NCI-H82 treated with DMSO at 0.1 percent for 48 hours (cell line): ENCODE measurements at regions not wholly inside any gene's neighbourhood (a gene's known extent, or its start where the extent isn't known, plus 50 kb on each side); places are given as distances from the start of the nearest gene placed in this dataset.
"Not testable (repeated sequence)": the region's sequence is repeated elsewhere in the genome, so short reads cannot be mapped to it uniquely, and the experiment has no call there.

Source experiments
- DNase-seq: peaks from one replicate; lab custom pipeline; 2025; ENCODE audit not compliant: unreplicated experiment; lab: John Stamatoyannopoulos, UW

DNA sequence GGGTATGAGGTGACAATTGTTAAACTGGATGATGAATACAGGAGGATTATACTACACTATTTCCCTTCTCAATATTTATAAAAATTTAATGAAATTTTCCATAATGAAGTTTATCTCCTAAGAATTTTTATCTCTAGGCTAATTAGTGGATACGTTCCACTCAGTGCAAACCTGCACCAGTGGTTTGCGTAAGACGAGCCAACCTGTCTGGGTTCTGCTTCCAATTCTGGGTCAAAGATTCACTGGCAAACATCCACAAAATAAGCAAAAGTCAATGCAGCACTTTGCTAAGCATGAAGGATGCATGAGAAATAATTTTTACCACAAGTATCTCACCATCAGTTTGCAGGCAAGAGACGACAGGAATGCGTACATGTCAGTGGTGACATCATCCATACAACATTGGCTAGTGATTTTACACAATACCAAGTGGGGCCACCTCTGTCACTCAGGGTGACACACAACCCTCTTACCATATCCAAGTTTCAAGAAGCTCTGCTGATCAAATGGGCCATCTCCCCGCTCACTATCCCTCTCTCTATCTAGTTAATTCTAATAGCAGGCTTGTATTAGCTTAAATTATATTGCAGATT lies 51.7 kb downstream of the FAM50B start:
- no peak for DNase-seq

GRCh38 chr6:3902871-3903648 lies 53.9 kb downstream of the FAM50B start:
- DNase-seq: no peak

DNA sequence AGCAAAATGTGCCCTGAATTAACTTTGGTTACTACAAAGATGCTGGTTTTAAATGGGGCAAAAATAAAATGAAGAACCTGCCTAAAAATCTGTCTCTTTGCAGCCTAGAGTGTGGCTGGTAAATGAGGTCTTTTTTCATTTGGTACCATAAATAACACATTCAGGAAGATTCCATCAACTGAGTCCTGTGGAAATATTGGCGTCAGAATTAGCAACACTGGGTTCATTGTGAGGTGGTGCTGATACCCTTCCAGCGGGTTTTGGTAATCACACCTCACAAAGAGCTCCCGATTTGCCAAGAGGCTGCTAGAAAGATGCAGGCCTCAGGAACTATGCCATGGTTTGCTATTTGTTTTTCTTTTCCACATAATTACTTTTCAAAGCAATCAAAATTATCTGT lies 55.3 kb downstream of the FAM50B start:
- DNase-seq: no peak

DNA sequence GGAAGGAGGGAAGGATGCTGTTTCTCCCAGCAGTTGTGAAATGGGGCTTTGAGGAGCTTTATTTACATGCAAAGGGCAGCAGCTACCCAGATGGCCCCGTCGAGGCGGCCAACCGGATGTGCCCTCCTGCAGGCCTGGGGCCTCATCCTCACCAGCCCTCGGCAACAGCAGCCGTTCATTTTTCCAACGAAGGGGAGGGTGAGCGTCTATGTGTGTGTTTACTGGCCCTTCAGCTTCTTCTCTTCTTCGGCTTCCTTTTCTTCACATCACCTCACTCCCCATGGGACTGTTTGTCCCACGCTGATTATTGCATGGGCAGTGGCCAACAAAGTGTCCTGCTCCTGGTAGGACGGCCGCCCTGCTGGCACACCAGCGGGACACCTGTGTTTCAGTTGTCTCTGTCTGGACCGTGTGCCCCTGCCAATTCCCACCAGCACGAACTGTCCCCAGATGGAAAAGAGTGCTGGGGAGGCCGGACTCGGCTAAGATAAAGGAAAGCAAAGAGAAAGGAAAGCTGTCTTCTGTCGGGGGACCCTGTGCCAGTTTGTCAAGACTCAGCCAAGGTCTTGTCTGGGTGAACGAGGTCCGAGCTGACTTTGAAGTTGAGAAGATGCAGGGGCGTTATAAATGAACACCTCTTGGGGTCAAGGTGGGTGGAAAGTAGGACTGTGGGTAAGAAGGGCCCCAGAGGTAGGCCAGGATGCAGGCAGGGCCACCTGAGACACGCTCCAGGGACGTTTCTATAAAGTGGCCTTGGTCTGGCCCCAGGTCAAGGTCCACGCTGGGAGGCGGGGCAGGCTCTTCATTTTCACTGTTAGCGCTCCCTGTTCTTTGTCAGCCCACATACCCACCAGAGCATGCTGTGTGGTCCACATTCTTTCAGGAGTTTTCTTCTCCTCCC lies 57.0 kb downstream of the FAM50B start:
- no peak for DNase-seq

DNA sequence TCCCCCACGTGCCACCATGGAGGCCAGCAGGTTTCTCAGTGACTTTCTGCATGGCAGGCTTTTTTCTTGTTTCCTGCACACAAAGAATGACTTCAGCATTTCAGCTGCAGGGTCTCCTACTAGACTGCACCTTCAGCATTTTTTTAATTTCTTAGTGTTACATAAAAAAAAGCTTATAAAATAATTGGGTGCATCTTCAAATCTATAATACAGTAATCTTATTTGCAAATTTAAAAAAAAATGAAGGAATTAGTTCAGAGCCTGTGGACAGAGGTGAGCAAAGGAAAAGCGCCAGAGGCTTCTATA lies 57.6 kb downstream of the FAM50B start:
- no peak for DNase-seq

- DNase-seq: no peak
Observed at GRCh38 chr6:3908223-3908622, 59.0 kb downstream of the FAM50B start.

DNA sequence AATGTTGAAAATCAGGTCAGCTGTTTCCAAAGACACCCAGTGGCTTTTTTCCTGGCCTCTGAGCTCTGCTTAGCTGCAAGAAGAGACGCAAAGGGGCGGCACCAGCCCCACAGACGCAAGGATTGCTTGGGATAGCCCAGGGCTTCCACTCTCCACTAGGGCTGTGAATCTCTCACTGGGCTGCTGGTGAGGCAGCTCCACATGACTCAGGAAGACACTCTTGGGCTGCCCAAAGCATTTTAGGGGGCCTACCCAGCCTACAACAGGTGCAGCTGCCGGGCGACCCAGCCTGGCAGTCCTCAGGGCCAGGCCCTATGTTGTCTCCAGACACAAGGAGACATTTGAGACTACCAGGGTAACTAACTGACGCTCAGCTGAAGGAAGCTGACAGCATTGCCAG lies 59.8 kb downstream of the FAM50B start:
- no peak for DNase-seq

- no peak for DNase-seq
Observed at GRCh38 chr6:3910106-3910663, 61.0 kb downstream of the FAM50B start.

GRCh38 chr6:3911130-3911529 lies 62.0 kb downstream of the FAM50B start:
- DNase-seq: no peak

DNA sequence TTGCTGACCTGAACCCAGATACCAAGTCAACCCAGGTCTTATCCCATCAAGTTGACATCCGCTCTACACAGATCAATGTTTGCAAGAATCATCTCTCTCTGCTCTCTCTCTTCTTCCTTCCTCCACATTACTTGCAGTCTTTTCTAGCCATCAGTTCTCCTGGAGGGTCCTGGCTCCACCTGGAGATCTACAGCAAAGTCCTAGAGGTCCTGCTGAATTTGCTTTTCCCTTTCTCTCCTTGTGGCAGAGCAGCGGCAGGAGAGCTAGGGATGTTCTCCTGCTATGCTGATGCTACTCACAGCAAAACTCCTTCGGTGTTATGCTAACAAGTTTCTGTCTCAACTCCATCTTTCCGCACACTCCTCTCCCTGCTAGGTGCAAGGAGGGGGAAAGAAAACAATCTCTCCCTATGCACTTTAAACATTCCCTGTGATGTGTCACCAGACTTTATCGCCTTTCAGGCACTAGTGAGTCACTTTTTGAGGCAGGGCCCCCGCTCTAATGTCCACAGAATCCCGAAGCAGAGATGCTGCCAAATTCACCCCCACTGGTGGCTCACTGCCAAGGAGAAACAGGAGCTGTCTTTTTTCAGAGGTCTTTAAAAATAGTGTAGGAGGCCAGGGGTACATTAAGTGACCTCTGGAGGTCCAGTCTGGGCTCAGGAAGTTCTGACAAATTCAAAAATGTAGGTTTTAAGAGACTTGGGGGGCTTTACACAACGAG lies 62.6 kb downstream of the FAM50B start:
- DNase-seq: no peak

DNA sequence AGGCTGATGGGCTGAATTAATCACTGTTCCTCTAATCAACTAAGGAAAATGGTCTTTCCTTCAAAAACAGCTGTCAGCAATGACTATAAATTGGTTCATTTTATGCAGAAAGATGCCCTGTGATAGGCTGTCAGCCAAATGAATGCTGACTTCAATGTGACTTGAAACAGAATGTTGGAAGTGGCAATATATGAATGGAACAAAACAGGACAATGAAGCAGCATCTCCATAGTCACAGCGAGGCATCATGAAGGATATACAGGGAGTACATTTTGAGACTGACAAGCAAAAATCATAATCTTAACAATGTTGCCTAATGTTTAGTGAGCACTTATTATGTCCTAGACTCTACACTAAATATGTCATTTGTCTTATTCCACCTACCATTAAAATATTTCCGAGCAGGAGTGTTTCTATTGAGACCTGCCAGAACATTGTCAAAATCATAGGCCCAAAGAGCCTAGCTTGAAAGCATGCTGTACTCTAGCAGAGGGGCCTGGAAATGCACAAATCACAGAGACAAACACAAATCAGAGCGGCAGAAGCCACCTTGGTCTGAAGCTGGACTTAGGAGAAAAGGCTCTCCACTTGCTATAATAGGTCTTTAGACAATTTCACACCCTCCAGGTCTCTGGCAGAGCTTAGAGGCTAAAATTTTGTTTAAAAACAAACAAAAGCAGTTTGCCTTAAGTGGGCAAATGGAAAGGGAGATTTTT lies 63.3 kb downstream of the FAM50B start:
- no peak for DNase-seq

GRCh38 chr6:3913077-3913957 lies 64.1 kb downstream of the FAM50B start:
- no peak for DNase-seq

DNA sequence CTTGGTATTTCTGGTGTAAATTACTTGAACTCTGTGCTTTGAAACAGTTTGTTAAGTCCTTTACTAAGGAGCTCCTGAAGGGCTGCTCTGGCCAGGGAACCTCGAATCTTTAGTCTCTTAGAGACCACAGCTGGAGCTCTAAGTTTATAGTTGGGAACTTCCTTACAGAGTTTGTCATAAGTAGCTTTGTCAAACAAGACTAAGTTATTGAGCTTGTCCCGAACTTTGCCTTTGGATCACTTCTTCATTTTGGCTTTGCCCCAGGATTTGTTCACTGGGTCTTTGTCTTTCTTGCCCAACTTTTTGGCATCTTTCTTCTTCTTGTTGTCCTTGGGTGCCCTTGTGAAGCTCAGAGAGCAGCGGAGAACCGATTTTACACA lies 64.8 kb downstream of the FAM50B start:
- DNase-seq: no peak

- no peak for DNase-seq
Observed at GRCh38 chr6:3915076-3915791, 66.1 kb downstream of the FAM50B start.

DNA sequence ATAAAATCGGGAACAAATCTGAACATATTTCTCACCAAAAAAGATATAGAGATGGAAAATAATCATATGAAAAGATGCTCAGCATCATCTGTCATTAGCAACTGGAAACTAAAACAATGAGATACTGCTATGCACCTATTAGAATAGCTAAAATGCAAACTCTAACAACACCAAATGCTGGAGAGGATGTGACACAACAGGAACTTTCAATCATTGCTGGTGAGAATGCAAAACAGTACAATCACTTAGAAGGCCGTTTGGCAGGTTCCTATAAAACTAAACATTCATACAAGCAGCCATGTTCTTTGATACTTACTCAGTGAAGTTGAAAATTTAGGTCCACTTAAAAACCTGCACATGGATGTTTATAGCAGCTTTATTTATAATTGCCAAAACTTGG lies 67.0 kb downstream of the FAM50B start:
- no peak for DNase-seq

- not testable (repeated sequence) for DNase-seq
Observed at GRCh38 chr6:3916749-3917148, 67.6 kb downstream of the FAM50B start.

- no peak for DNase-seq
Observed at GRCh38 chr6:3918469-3918868, 69.3 kb downstream of the FAM50B start.

- no peak for DNase-seq
Observed at GRCh38 chr6:3919130-3919628, 70.0 kb downstream of the FAM50B start.

- no peak for DNase-seq
Observed at GRCh38 chr6:3919849-3920248, 70.7 kb downstream of the FAM50B start.
